HepG2 (cell line): ENCODE measurements at regions not wholly inside any gene's neighbourhood (a gene's known extent, or its start where the extent isn't known, plus 50 kb on each side); places are given as distances from the start of the nearest gene placed in this dataset.

Source experiments
- FOXK1 ChIP-seq: sonication (generic); formaldehyde crosslinking; IDR thresholded peaks from 2 replicates; pipeline ENCODE4 v1.4.0; 2020; ENCODE audit warnings: low read depth, missing genetic modification reagents, borderline replicate concordance
- GATA4 ChIP-seq: sonication (generic); IDR thresholded peaks from 2 replicates; pipeline ENCODE4 v1.6.1; 2016; ENCODE audit warnings: antibody characterized with exemption, low read depth, borderline replicate concordance
- HNF4A ChIP-seq: sonication (generic); formaldehyde crosslinking; IDR thresholded peaks from 2 replicates; pipeline ENCODE4 v1.4.0; 2020; ENCODE audit warnings: missing genetic modification reagents
- HOXA3 ChIP-seq: sonication (generic); formaldehyde crosslinking; IDR thresholded peaks from 2 replicates; pipeline ENCODE4 v1.5.0; 2020; ENCODE audit warnings: missing genetic modification reagents
- LCORL ChIP-seq, 2 experiments: fragments of 450-650 bp in 1 of 2; sonication (generic) in 1 of 2; formaldehyde crosslinking in 1 of 2; IDR thresholded peaks; 2 replicates each; pipeline versions ENCODE4 v1.5.0 to v1.6.1; 2017 to 2020; ENCODE audit warnings: antibody characterized with exemption in 1 of 2, missing genetic modification reagents in 1 of 2
- POLR2AphosphoS5 ChIP-seq: IDR thresholded peaks from 2 replicates; pipeline ENCODE4 v1.6.1; 2012; ENCODE audit warnings: low read depth, low read length
- RARA ChIP-seq: IDR thresholded peaks from 2 replicates; pipeline ENCODE4 v1.6.1; 2016; ENCODE audit warnings: missing genetic modification reagents, missing compliant biosample characterization
- RELA ChIP-seq: sonication (generic); formaldehyde crosslinking; IDR thresholded peaks from 2 replicates; pipeline ENCODE4 v1.4.0; 2020; ENCODE audit warnings: missing genetic modification reagents
- REST ChIP-seq, 2 experiments: IDR thresholded peaks; 2 replicates each; pipeline ENCODE4 v1.6.1; 2011 to 2012; ENCODE audit warnings: low read length in 2 of 2, borderline replicate concordance in 1 of 2, low read depth in 1 of 2, mild to moderate bottlenecking in 1 of 2, moderate library complexity in 1 of 2
- SALL1 ChIP-seq: sonication (generic); formaldehyde crosslinking; IDR thresholded peaks from 2 replicates; pipeline ENCODE4 v1.8.0; 2022; ENCODE audit warnings: mild to moderate bottlenecking, missing genetic modification reagents
- SOX13 ChIP-seq, 3 experiments: fragments of 450-650 bp in 1 of 3; sonication (generic) in 1 of 3; formaldehyde crosslinking in 1 of 3; IDR thresholded peaks in 2 of 3; conservative IDR thresholded peaks in 1 of 3; 2 replicates each; pipeline versions ENCODE4 v1.5.0 to v1.6.1; 2016 to 2020; ENCODE audit warnings: antibody characterized with exemption in 1 of 3, mild to moderate bottlenecking in 1 of 3, missing compliant biosample characterization in 1 of 3, missing genetic modification reagents in 1 of 3, moderate library complexity in 1 of 3
- SOX5 ChIP-seq: IDR thresholded peaks from 2 replicates; pipeline ENCODE4 v1.6.1; 2016; ENCODE audit warnings: borderline replicate concordance
- SP5 ChIP-seq: IDR thresholded peaks from 2 replicates; pipeline ENCODE4 v1.6.1; 2016; ENCODE audit warnings: low read depth, borderline replicate concordance
- SSRP1 ChIP-seq: IDR thresholded peaks from 2 replicates; pipeline ENCODE4 v1.6.1; 2016; ENCODE audit warnings: control low read depth
- ZBTB20 ChIP-seq: sonication (generic); formaldehyde crosslinking; IDR thresholded peaks from 2 replicates; pipeline ENCODE4 v1.8.1; 2023; ENCODE audit warnings: missing genetic modification reagents, low read depth, mild to moderate bottlenecking, borderline replicate concordance
- ZMYM2 ChIP-seq: sonication (generic); formaldehyde crosslinking; IDR thresholded peaks from 2 replicates; pipeline ENCODE4 v1.8.0; 2022; ENCODE audit warnings: mild to moderate bottlenecking, missing genetic modification reagents
- ZNF205 ChIP-seq: IDR thresholded peaks from 2 replicates; pipeline ENCODE4 v1.6.1; 2018; ENCODE audit warnings: missing biosample characterization, missing genetic modification reagents
- ZNF343 ChIP-seq: sonication (generic); formaldehyde crosslinking; IDR thresholded peaks from 2 replicates; pipeline ENCODE4 v1.4.0; 2020; ENCODE audit warnings: mild to moderate bottlenecking, missing genetic modification reagents
- ZNF547 ChIP-seq: sonication (generic); formaldehyde crosslinking; IDR thresholded peaks from 2 replicates; pipeline ENCODE4 v1.5.1; 2020; ENCODE audit warnings: mild to moderate bottlenecking, missing genetic modification reagents
- ZNF644 ChIP-seq: IDR thresholded peaks from 2 replicates; pipeline ENCODE4 v1.6.1; 2016; ENCODE audit warnings: low read depth
- TF ChIP-seq, protein P1 (sequence below): sonication (generic); formaldehyde crosslinking; IDR thresholded peaks from 2 replicates; pipeline ENCODE4 v1.8.1; 2023; ENCODE audit warnings: mild to moderate bottlenecking, missing genetic modification reagents

DNA sequence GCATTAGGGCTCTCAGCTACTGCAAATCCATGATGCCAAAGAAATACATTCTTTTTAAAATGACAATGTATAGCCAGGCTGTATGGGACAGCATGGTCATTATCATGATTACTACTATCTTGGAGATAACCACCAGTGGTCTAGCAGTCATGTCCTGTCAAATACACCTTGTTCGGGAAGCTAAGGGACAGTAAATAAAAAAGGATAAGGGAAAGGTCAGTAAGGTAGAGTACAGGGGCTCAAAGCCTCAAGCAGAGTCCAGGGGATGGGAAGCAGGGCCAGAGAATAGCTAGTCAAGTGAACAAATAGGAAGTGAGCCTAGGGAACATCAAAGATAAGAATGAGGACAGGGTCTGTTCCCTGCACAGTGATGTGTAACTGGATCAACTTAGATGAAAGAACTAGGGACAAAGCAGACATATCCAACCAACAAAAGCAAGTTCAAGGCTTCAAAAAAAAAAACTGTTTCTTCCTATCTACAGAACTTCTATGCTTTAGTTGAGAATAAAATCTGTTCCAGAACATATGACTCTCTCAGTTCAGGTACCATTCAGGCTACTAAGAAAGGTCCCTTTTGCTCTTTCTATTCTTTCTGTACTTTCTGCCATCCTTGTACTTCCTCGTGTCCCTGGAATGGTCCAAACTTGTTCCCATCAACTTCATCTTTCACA, 62.9 kb upstream of the EHBP1 start (continued):
- TF ChIP-seq, protein P1, sequence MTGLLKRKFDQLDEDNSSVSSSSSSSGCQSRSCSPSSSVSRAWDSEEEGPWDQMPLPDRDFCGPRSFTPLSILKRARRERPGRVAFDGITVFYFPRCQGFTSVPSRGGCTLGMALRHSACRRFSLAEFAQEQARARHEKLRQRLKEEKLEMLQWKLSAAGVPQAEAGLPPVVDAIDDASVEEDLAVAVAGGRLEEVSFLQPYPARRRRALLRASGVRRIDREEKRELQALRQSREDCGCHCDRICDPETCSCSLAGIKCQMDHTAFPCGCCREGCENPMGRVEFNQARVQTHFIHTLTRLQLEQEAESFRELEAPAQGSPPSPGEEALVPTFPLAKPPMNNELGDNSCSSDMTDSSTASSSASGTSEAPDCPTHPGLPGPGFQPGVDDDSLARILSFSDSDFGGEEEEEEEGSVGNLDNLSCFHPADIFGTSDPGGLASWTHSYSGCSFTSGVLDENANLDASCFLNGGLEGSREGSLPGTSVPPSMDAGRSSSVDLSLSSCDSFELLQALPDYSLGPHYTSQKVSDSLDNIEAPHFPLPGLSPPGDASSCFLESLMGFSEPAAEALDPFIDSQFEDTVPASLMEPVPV (CRISPR knock-in tag): no peak
- TF ChIP-seq SSRP1: peak; percentile 82; the same call in 1 of the 2 replicates
- peak; percentile 63; the same call in 1 of the 2 replicates for TF ChIP-seq HOXA3 (CRISPR knock-in tag)
- peak; percentile 93 for TF ChIP-seq SOX13 (IDR thresholded peaks at IDR 0.05)
- peak in 1 of 2 experiments; percentile 98; a peak in 2 of 4 replicates for TF ChIP-seq SOX13 (CRISPR knock-in tag; conservative IDR thresholded peaks at IDR 0.05 in 1 of 2, IDR thresholded peaks at IDR 0.05 in 1 of 2)
- 0 out of 2 replicates have a peak, but pooled peaks have one; percentile 29 for TF ChIP-seq RELA (CRISPR knock-in tag)
- TF ChIP-seq SALL1 (CRISPR knock-in tag): peak; percentile 85; the same call in 1 of the 2 replicates
- peak; percentile 96 for TF ChIP-seq ZBTB20 (CRISPR knock-in tag)
- peak; percentile 96 for TF ChIP-seq GATA4
- peak; percentile 93 for TF ChIP-seq HNF4A (CRISPR knock-in tag)
- peak; percentile 49; the same call in 1 of the 2 replicates for TF ChIP-seq SP5 (CRISPR knock-in tag)
- TF ChIP-seq FOXK1 (CRISPR knock-in tag): peak; percentile 28; the same call in 1 of the 2 replicates
- no peak; the same call in 1 of the 2 replicates for TF ChIP-seq ZNF547 (CRISPR knock-in tag)
- TF ChIP-seq ZNF644 (CRISPR knock-in tag): peak; percentile 80; the same call in 1 of the 2 replicates
- peak; percentile 97 for TF ChIP-seq RARA (CRISPR knock-in tag)
- peak; percentile 72; the same call in 1 of the 2 replicates for TF ChIP-seq ZNF205 (CRISPR knock-in tag)
- TF ChIP-seq SOX5 (CRISPR knock-in tag): peak; percentile 99
- peak in 1 of 2 experiments; percentile 54; a peak in 1 of 4 replicates for TF ChIP-seq REST (IDR thresholded peaks at IDR 0.05; ENCODE audit: borderline replicate concordance in 1 of 2, low read depth in 1 of 2, low read length in 2 of 2)
- no peak for TF ChIP-seq POLR2AphosphoS5
- 0 out of 2 replicates have a peak, but pooled peaks have one; percentile 40 for TF ChIP-seq ZNF343
- TF ChIP-seq ZMYM2: peak; percentile 98
- 0 out of 2 replicates have a peak, but pooled peaks have one; percentile 29 for TF ChIP-seq LCORL (IDR thresholded peaks at IDR 0.05)
- peak; percentile 83 for TF ChIP-seq LCORL (CRISPR knock-in tag; IDR thresholded peaks at IDR 0.05)
